GM18861 (cell line): ENCODE measurements at regions not wholly inside any gene's neighbourhood (a gene's known extent, or its start where the extent isn't known, plus 50 kb on each side); places are given as distances from the start of the nearest gene placed in this dataset.

Experiments used
- ATAC-seq: cut with Tn5 transposase; IDR thresholded peaks from one replicate; pipeline ENCODE4 v1.9.1; 2021; ENCODE audit not compliant: unreplicated experiment

DNA sequence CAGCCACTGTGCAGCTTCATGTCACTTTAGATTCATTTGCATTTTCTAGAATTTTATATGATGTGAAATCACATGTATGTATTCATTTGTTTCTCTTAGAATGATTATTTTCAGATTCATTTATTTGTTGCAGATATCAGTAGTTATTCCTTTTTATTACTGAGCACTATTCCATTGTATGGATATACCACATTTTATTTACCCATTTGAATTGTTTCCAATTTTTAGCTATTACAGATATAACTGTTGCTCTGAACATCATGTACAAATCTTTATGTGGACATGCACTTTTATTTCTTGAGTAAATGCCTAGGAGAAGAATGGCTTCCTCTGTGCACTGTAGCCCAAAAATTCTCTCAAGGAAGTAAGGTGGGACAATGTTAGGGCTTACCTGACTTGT, 767.8 kb upstream of the FANCL start:
- no peak for ATAC-seq

DNA sequence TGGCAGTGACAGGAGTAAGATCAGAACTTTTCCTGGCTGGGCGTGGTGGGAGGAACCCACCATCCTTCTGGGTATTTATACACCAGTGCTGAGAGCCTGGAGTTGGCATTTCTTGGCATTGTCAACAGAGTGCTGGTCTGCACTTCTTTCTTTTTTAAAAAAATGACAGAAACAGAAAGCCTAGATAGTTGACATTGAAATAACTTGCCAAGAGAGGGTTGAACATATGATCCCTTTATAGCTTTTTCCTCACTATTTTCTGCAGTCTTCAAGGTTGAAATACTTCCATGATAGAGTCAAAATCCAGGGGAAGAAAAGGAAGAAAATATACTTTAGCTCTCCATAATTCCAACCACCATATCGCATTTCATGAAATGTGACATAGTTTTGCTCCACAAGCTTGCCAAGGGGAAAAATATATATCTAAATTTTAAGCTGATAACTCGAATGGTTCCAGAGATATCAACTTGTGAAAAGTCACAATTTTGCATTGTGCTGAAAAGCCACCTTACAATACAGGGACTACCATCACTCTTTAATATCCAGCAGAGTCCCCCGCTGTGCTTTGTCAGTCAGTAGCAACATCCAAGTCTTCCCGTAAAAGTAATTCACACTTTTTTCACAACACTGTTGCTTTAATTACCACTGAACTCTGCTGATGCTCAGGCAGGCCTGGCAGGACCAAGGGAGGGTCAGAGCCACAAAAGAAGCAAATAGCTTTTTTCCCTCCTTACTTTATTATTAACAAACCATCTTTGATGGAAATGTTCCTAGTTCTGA, 764.9 kb upstream of the FANCL start:
- no peak for ATAC-seq

DNA sequence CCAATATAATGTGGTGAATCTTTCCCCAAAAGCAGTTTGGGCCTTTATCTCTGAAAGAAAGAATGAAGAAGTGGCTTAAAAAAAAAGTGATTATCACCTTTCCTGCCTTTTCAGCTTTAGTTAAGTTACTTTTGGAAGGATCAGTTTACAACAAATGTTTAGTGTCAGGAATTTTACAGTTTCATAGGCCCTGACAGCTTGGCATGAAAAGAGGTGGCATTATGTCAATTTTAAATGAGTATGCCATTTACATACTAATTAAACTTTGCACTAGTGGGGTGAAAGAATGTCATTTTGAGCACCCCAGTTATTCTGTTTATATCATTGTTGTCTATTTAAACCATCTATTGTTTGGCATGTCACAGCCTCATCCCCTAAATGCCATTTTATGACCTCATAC, 763.5 kb upstream of the FANCL start:
- no peak for ATAC-seq

DNA sequence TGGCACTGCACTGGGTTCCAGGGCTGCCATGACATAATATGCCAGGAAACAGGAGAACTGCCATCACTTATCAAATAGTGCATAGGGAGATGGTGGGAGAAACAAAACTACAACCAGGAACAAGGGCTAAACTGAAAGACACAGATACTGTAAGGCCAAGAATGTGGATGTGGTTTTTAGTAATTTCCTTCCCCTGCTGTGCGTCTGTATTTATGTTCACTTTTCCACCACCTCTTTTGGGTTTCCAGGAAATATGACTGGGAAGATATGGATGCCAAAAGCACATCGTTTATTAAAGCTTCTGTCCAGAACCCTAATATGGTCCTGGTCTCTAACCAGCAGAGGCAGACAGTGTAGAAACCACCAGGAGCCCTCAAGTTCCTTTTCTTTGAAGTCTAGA, 759.7 kb upstream of the FANCL start:
- ATAC-seq, result no peak

DNA sequence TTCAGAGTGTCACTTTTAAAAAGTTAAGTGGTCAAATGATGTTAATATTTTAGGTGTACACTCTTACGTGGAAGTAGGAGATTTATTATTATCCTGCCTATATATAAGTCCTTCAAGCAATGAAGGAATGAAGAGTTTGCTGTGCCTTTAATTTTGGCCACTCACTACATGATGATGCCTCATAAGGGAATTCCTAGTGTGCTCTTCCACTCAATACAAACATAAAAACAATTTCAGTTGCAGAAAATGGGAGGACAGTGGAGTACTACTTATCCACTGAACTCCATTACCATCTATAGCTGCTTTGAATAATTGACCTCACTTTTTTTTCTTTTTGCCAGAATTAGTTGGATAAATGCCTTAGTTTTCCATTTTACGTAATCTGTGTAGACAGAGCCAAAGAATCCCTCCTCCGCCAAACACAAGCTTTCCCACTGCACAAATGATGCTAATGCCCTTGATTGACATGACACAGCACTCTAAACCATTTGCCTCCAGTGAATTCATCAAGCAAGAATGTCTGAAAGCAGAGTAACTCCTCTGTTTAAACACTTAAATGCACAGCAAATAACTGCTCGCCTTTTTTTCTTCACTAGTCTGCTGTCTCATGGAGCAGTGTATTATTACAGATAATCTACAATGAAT, 751.1 kb upstream of the FANCL start:
- no peak for ATAC-seq

DNA sequence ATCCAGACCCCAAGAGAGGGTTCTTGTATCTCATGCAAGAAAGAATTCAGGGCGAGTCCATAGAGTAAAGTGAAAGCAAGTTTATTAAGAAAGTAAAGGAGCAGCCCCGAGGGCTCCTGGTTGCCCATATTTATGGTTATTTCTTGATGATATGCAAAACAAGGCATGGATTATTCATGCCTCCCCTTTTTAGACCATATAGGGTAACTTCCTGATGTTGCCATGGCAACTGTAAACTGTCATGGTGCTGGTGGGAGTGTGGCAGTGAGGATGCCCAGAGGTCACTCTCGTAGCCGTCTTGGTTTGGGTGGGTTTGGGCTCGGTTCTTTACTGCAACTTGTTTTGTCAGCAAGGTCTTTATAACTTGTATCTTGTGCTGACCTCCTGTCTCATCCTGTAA, 750.2 kb upstream of the FANCL start:
- ATAC-seq, result no peak

DNA sequence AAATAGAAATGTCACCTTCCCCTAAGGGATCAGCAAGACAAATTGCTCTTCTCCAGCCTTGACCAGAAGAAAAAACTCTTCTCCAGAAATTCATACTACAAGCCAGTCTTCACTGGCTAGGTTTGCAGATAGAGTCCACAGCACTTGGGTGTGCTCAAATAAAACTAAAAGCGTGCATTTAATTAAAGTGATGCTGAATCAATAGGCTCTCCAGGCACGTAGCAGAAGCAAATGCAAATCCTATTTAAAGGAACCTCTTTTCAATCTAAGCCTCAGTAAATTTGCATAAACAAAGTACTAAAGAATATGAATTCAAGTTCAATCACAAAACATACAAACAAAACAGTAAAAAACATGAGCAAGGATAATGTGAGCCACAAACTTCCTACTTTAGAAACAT, 744.4 kb upstream of the FANCL start:
- ATAC-seq, result no peak

DNA sequence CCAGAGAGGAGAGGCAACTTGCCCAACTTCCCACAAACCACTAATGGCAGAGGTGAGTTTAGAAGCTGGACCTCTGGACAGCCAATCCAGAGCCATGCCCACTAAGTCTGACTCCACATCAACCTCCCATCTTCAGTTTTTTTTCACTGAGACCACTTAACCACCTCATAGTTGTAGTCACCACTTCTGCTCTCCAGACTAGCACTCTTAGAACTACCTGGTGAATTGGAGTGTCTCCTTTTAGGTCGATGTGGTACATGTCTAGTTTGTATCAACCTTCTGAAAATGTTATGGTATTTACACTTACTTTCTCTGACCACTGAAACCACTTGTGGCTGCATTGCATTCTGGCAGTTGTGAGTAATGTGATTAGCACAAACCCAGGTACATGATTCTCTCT, 743.6 kb upstream of the FANCL start:
- no peak for ATAC-seq

DNA sequence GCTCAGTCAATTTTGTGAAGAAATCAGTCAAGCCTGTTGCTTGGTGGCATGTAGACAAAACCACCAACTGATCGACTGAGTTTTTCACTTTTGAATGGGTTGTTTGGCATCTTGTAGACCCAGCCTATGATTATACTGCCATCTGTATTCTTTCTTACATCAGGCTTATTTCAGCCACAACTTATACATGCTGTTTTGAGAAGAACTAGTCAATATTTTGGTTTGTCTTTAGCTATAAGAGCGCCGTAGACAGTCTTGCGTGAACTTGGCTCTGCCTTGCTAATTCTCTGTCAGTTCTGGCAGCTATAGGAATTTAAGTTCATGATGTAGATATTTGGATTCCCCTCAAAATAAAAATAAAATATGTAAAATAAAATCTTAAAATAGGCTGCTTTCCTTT, 742.0 kb upstream of the FANCL start:
- ATAC-seq, result no peak

DNA sequence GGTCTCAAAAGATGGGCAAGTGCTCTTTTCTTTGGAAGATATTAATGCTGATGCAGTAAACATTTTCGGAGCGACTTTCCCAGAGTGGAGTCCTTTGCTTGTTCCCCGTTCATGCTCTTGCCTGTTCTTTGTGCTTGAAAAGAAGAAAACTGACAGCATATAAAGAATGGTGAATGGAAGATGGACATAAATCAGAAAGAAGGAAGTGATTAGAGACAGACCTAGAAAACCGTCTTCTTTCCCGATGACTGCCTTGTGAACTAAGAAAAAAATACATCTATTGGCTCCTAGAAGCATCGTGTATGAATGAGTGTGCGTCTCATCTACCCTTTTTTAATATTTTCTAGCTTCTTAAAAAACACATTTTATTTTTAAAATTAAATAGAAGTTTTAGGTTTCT, 740.1 kb upstream of the FANCL start:
- ATAC-seq, result no peak

DNA sequence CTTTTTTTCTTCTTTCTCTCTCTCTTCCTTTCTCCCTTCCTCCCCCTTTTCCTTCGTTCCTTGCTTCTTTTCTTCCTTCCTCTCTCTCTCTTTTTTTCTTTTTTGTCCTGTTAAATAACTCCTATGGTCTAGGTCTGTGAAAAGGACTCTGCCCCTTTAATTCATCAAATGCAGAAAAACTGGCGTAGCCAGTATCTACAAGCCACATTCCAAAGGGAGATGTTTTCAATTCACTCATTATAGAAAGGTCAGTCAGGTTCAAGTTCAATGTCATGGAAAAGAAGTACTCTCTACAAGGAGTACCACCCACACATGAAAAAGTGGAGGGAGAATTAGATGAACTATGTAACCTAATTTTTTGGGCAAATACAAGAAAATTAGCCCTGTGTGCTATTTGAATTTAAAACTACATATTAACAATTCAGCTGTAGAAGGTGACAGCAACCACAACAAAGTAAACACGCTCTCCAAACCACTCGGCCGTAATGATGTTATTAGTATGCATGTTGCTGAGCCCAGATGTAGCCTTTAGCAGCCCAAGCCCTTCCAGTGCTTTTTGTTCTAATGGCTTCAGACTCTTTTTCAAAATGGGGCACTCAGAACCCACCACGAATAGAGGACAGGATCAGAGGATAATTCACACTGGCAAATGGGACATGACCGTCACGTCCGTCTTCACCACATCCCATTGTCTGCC, 735.4 kb upstream of the FANCL start:
- no peak for ATAC-seq

DNA sequence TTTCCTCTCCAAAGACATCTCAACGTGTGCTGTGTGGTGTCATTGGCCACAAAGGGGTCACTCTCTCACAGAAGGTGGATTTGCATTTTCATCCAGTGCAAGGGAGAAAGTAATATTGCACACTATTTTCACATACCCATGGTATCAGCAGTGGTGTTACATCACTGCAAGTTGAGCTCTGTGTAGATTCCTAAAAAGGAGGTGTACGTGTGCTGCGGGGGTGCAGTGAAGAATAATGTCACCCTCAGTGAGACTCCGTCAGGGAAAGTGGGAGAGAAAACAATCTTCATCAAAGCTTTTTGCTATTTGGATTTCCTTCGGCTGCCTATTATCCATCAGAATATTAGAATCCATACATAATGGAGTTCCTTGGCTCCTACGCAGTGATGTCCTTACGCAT, 733.8 kb upstream of the FANCL start:
- ATAC-seq, result no peak

DNA sequence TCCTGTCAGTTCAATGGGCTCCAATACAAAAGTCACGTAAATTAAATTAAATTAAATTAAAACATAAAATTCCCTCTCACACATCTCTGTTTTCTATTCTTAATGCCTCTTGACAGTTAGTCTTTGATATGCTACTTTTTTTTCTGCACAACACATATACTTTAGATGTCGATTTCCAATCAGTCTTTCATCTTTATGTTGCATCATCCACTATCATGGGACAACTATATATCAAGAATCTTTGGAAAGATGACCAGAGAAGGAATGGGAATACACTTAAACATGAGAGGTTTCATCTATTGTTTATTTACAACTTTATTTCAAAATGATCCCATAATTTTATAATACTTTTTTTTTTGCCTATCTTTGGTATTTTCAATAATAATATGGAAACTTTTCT, 733.3 kb upstream of the FANCL start:
- ATAC-seq, result no peak

DNA sequence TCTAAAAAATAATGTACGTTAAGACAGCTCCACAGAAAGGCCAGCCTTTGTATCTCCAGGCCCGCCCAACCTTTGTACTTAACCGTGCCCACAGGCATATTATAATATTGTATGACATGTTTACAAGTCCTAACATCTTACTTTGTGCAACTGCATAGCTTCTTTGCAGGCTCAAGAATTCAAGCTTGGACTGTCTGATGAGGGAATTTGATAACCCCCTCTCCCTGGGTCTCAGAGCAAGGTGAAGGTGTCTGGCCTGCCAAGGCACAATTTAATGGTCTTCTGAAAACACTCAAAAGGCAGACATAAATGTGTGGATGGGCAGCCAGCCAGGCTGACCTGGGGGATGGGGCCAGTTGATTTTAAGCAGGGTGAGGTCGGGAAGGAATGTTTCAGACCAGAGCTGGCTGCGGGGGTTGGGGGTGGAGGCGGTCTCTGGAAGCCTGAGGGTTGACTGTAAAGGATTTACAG, 732.7 kb upstream of the FANCL start:
- no peak for ATAC-seq

DNA sequence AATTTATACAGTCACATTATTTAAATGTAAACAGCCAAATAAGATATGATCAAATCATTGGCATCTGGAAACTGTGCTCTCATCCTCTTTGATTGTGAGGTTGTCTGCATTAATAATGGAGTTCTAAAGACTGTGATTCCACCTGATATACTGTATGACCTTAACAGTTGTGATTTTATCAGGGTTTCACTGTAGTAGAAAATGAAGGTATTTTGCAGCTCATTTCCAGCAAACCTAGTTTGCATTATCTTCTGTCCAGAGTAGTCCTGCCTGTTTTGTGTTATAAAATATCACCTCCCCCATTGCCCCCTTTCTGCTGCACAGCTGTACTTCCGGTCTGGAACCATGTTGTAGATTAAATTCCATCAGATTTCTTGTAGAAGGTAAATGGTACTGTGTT, 731.6 kb upstream of the FANCL start:
- no peak for ATAC-seq

DNA sequence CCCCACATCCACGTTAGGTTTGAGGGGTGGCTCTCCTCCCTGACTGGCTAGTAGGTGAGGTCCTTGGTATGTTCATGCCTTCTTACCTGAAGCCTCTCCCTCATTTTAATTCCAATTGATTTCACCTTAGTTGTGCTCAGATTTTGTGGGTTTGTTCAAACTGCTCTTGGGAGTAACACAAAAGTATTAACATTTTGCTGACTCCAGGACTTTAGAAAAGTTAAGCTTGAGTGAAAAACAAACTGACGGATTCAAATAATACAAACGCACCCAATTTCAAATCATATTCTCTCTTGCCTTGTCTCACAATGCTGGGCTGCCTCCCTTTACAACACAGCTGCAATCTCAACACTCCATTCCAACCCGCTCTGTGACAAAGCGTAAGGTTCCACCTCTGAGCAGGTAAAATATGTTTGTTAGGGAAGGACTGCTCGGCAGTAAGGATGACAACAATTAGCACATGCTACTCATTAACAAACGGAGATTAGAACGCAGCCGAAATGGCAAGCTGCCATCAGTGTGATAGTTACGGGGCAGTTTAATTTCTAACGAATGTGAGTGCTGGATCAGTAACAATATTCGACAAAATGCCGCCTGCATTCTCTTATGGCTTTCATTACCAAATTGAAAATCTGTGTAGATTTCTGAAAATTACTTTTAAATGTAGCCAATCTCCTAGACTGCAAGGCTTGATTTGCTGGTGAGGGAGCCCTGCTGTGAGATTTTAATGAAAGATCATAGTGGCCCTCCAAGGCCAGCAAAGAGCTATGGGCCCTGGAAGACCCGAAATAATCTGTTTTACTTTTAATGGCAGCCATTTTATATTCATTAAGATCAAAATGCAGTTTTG, 730.6 kb upstream of the FANCL start:
- ATAC-seq, result no peak

DNA sequence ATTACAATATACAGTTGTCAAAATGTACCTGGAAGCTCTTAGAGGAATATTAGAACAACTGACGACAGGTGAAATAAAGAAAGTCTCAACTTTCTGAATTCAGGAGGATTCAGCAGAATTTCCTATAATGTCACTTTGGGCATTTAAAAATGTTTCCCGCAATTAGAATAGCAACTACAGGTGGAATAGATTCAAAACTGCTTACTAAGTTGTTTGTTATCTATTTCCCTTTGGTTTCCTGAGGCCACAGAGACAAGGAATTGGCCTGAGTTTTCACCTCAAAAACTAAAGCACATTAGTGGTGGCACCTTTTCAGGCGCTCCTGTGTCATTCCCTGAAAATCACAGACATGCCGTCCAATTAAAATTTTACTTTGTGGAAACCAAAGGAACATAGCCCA, 729.2 kb upstream of the FANCL start:
- no peak for ATAC-seq

DNA sequence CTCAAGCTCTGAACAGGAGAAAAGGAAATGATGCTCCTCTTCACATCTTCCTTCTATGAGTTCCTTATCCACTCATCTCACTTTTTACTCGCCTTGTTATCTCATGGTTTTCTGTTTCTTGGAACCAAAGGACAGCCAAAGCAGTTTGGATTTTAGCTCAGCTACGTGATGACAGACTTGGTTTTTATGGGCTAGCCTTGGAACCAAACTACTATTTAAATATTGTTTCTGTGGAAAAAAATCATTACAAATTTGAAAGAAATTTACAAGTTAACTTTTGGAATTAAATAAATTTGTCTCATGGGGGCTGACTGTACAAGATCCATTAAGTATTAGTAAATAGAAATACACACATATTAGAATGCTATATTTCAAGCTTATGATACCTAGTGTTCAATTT, 727.8 kb upstream of the FANCL start:
- ATAC-seq, result no peak

DNA sequence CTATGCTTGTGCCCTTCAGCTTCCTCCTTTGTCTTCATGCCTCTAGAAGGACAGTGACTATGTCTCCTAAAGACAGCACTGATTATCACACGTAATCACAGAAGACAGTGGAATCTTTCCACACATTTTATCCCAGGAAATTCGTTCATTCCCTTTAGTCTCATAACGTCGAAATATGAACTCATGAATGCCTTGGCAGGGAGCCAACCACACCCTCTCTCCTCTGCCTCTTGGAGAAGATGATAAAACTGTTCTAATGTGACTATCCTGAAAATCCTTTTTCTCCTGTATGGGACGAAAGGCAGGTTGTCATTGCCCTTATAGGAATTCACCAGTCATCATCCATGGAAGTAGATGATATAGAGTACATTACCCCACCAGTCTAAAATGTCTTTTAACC, 726.6 kb upstream of the FANCL start:
- ATAC-seq, result no peak

DNA sequence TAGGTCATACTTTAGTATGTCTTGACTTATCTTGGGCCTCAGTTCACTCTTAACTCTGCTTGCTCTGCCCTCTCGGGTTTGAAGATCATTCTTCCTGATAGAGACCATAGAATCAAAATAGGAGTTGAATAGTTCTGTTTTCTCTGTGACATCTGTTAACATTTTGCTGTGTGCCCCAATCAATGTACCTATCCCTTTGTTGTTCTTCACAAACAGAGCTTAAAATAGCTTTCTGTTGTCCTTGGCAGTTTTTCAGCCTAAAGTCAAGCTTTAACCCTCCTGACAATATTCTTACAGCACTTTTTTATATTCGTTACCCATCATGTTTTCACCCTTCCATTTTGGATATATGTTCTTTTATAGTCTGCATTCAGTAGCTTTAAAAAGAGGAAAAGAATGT, 724.5 kb upstream of the FANCL start:
- ATAC-seq, result no peak

DNA sequence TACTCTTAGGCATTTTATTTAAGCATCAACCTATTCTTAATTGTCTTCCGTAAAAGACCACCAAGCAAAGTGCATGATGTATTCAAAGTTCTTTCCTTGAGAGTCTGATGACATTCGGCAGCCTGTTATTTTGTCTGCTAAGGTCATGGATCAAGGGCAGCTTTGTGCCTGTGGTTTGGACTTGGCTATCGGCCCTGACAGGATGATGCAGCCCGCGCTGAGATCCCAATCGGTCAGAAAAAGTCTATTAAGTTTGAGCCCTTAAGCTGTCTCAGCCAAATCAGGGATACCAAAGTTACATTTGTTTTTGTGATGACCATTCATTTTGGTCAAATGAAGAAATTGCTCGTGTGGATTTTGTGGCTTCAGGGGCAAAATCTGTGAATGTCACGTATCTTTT, 718.9 kb upstream of the FANCL start:
- ATAC-seq, result no peak
